ENCODE measurements at regions not wholly inside any gene's neighbourhood (a gene's known extent, or its start where the extent isn't known, plus 50 kb on each side); places are given as distances from the start of the nearest gene placed in this dataset.
"Not testable (repeated sequence)": the region's sequence is repeated elsewhere in the genome, so short reads cannot be mapped to it uniquely, and the experiment has no call there.

- Mint-ChIP-seq H3K4me1 (ENCODE audit: low read depth) (no peaks in the 10 kb centered on the region), H3K9me3 (peaks cover 8% of the 10 kb centered on the region), H3K27me3 (no peaks in the 10 kb centered on the region), H3K27ac (no peak overlapping the region), H3K4me3 (no peak overlapping the region), H3K36me3 (ENCODE audit: low read depth) (no peaks in the 10 kb centered on the region)
- H3K4me1 ChIP-seq (ENCODE audit: insufficient read depth, low read length): no peaks in the 10 kb centered on the region
- intact Hi-C loops (cut with DNase I, micrococcal nuclease): no loop called here
- DNase-seq (no peak), ATAC-seq (ENCODE audit: poor library complexity) (no peak)
- POLR2A ChIA-PET: no interaction called here
- no peak overlapping the region for H3K4me3 ChIP-seq (ENCODE audit: low read length)
- H3K36me3 ChIP-seq (ENCODE audit: insufficient read depth, low read length): no peaks in the 10 kb centered on the region
- no peak for TF ChIP-seq CTCF (IDR thresholded peaks at IDR 0.05)
- H3K27ac ChIP-seq (ENCODE audit: low read depth in 1 of 2, low read length in 2 of 2): no peak overlapping the region
- H3K9me3 ChIP-seq (ENCODE audit: control insufficient read depth in 1 of 2, insufficient read depth in 1 of 2, low read length in 2 of 2): peaks cover 0 to 7% of the 10 kb centered on the region in 2 experiments
- CTCF ChIA-PET: no interaction called here
- no peaks in the 10 kb centered on the region for H3K27me3 ChIP-seq (ENCODE audit: control insufficient read depth in 1 of 2, insufficient read depth in 2 of 2, low read length in 2 of 2)
These were observed 582.9 kb downstream of the NSUN3 start for GRCh38 chr3:94645790-94646189.

- DNase-seq (no peak), ATAC-seq (ENCODE audit: poor library complexity) (no peak)
- Histone ChIP-seq H3K4me1 (ENCODE audit: insufficient read depth, low read length) (no peaks in the 10 kb centered on the region), H3K27me3 (ENCODE audit: control insufficient read depth in 1 of 2, insufficient read depth in 2 of 2, low read length in 2 of 2) (no peaks in the 10 kb centered on the region), H3K27ac (ENCODE audit: low read depth in 1 of 2, low read length in 2 of 2) (no peak overlapping the region), H3K4me3 (ENCODE audit: low read length) (no peak overlapping the region), H3K9me3 (ENCODE audit: control insufficient read depth in 1 of 2, insufficient read depth in 1 of 2, low read length in 2 of 2) (peaks cover 0 to 7% of the 10 kb centered on the region in 2 experiments), H3K36me3 (ENCODE audit: insufficient read depth, low read length) (no peaks in the 10 kb centered on the region)
- H3K4me1 Mint-ChIP-seq (ENCODE audit: low read depth): no peaks in the 10 kb centered on the region
- POLR2A ChIA-PET: no interaction called here
- no peak overlapping the region for H3K4me3 Mint-ChIP-seq
- H3K9me3 Mint-ChIP-seq: peaks cover 13% of the 10 kb centered on the region
- intact Hi-C loops (cut with DNase I, micrococcal nuclease): no loop called here
- TF ChIP-seq CTCF (IDR thresholded peaks at IDR 0.05): no peak
- H3K36me3 Mint-ChIP-seq (ENCODE audit: low read depth): no peaks in the 10 kb centered on the region
- H3K27ac Mint-ChIP-seq: no peak overlapping the region
- no peaks in the 10 kb centered on the region for H3K27me3 Mint-ChIP-seq
- CTCF ChIA-PET: no interaction called here
These were observed 584.3 kb downstream of the NSUN3 start for GRCh38 chr3:94647131-94647530.

GRCh38 chr3:94648270-94649180, 585.7 kb downstream of the NSUN3 start:
- H3K36me3 Mint-ChIP-seq (ENCODE audit: low read depth); POLR2A ChIA-PET; H3K27ac Mint-ChIP-seq; H3K27me3 ChIP-seq (ENCODE audit: control insufficient read depth in 1 of 2, insufficient read depth in 2 of 2, low read length in 2 of 2); H3K27ac ChIP-seq (ENCODE audit: low read depth in 1 of 2, low read length in 2 of 2); H3K4me3 Mint-ChIP-seq; H3K36me3 ChIP-seq (ENCODE audit: insufficient read depth, low read length); H3K27me3 Mint-ChIP-seq; DNase-seq; H3K4me3 ChIP-seq (ENCODE audit: low read length); H3K4me1 Mint-ChIP-seq (ENCODE audit: low read depth); intact Hi-C loops (cut with DNase I, micrococcal nuclease); H3K9me3 ChIP-seq (ENCODE audit: control insufficient read depth in 1 of 2, insufficient read depth in 1 of 2, low read length in 2 of 2); ATAC-seq (ENCODE audit: poor library complexity); CTCF ChIA-PET; H3K4me1 ChIP-seq (ENCODE audit: insufficient read depth, low read length): not testable (repeated sequence)
- H3K9me3 Mint-ChIP-seq: peaks cover 17% of the 10 kb centered on the region

- ChIA-PET POLR2A (no interaction called here), CTCF (no interaction called here)
- Mint-ChIP-seq H3K27ac (no peak overlapping the region), H3K9me3 (peaks cover 12% of the 10 kb centered on the region), H3K27me3 (no peaks in the 10 kb centered on the region), H3K36me3 (ENCODE audit: low read depth) (no peaks in the 10 kb centered on the region), H3K4me1 (ENCODE audit: low read depth) (no peaks in the 10 kb centered on the region), H3K4me3 (no peak overlapping the region)
- DNase-seq (no peak), ATAC-seq (ENCODE audit: poor library complexity) (no peak)
- no peak for TF ChIP-seq CTCF (IDR thresholded peaks at IDR 0.05)
- H3K4me3 ChIP-seq (ENCODE audit: low read length): no peak overlapping the region
- intact Hi-C loops (cut with DNase I, micrococcal nuclease): no loop called here
- no peaks in the 10 kb centered on the region for H3K4me1 ChIP-seq (ENCODE audit: insufficient read depth, low read length)
- H3K36me3 ChIP-seq (ENCODE audit: insufficient read depth, low read length): no peaks in the 10 kb centered on the region
- H3K27ac ChIP-seq (ENCODE audit: low read depth in 1 of 2, low read length in 2 of 2): no peak overlapping the region
- no peaks in the 10 kb centered on the region for H3K27me3 ChIP-seq (ENCODE audit: control insufficient read depth in 1 of 2, insufficient read depth in 2 of 2, low read length in 2 of 2)
- H3K9me3 ChIP-seq (ENCODE audit: control insufficient read depth in 1 of 2, insufficient read depth in 1 of 2, low read length in 2 of 2): peaks cover 0 to 6% of the 10 kb centered on the region in 2 experiments
These were observed 591.2 kb downstream of the NSUN3 start for GRCh38 chr3:94654096-94654495.
